SU-DHL-6 (cell line): ENCODE measurements at regions not wholly inside any gene's neighbourhood (a gene's known extent, or its start where the extent isn't known, plus 50 kb on each side); places are given as distances from the start of the nearest gene placed in this dataset.
"Not testable (repeated sequence)": the region's sequence is repeated elsewhere in the genome, so short reads cannot be mapped to it uniquely, and the experiment has no call there.

Experiments used
- H2AFZ ChIP-seq: fragments of 200-600 bp; sonication (generic); 2 replicates; pipeline ENCODE4 v1.6.1; 2014; ENCODE audit warnings: low read depth, mild to moderate bottlenecking, moderate library complexity, mixed read lengths, antibody characterized with exemption, low read length; ENCODE audit not compliant: severe bottlenecking
- H3F3A ChIP-seq: fragments of 200-600 bp; shearing (Covaris generic); 2 replicates; pipeline ENCODE4 v1.6.0; 2016; ENCODE audit warnings: antibody characterized with exemption, mild to moderate bottlenecking; ENCODE audit not compliant: insufficient read depth
- H3K27ac ChIP-seq: fragments of 200-600 bp; sonication (generic); 2 replicates; pipeline ENCODE4 v1.5.1; 2016; ENCODE audit warnings: low read depth, mild to moderate bottlenecking, low read length, moderate library complexity, mixed read lengths
- H3K27me3 ChIP-seq: fragments of 200-600 bp; sonication (generic), shearing (Covaris generic); 2 replicates; pipeline ENCODE4 v1.6.0; 2014; ENCODE audit warnings: mild to moderate bottlenecking, low read length
- H3K36me3 ChIP-seq: fragments of 200-600 bp; sonication (generic); 2 replicates; pipeline ENCODE4 v1.6.1; 2014; ENCODE audit warnings: mild to moderate bottlenecking, low read length, mixed read lengths
- H3K4me2 ChIP-seq: fragments of 300-600, 200-600 bp; shearing (Covaris generic), sonication (generic); 2 replicates; pipeline ENCODE4 v1.6.0; 2014; ENCODE audit warnings: low read length, low read depth, mild to moderate bottlenecking; ENCODE audit not compliant: poor library complexity, severe bottlenecking
- H3K4me3 ChIP-seq: fragments of 200-600 bp; sonication (generic); 2 replicates; pipeline ENCODE4 v1.5.1; 2014; ENCODE audit warnings: antibody characterized with exemption, low read length, mild to moderate bottlenecking, mixed read lengths; ENCODE audit not compliant: insufficient read depth, poor library complexity, severe bottlenecking
- H3K79me2 ChIP-seq: fragments of 200-600 bp; sonication (generic); 2 replicates; pipeline ENCODE4 v1.6.1; 2014; ENCODE audit warnings: mild to moderate bottlenecking, low read length, moderate library complexity; ENCODE audit not compliant: insufficient read depth
- H3K9ac ChIP-seq: fragments of 200-600 bp; sonication (generic); 2 replicates; pipeline ENCODE4 v1.7.0; 2014; ENCODE audit warnings: mild to moderate bottlenecking, low read length
- H3K9me2 ChIP-seq: fragments of 200-600 bp; sonication (generic); replicated peaks from 2 replicates; pipeline ENCODE4 v1.6.1; 2014; ENCODE audit warnings: low read length; ENCODE audit not compliant: insufficient read depth
- H3K9me3 ChIP-seq: fragments of 200-600 bp; sonication (generic); 2 replicates; pipeline ENCODE4 v1.6.1; 2014; ENCODE audit warnings: low read length, mixed read lengths; ENCODE audit not compliant: insufficient read depth
- H4K20me1 ChIP-seq: fragments of 200-600 bp; sonication (generic); 2 replicates; pipeline ENCODE4 v1.6.1; 2014; ENCODE audit warnings: low read depth, mild to moderate bottlenecking, antibody characterized with exemption, low read length, moderate library complexity, mixed read lengths
- EZH2phosphoT487 ChIP-seq: fragments of 200-600 bp; sonication (generic), shearing (Covaris generic); conservative IDR thresholded peaks from 2 replicates; pipeline ENCODE4 v1.6.1; 2018; ENCODE audit warnings: mild to moderate bottlenecking, antibody characterized with exemption, low read length, moderate library complexity, mixed read lengths
- TF ChIP-seq, protein P1 (sequence below): fragments of 200-600 bp; sonication (generic); IDR thresholded peaks from one replicate; pipeline ENCODE4 v1.5.1; 2017; ENCODE audit warnings: antibody characterized with exemption, mild to moderate bottlenecking, low read length, moderate library complexity; ENCODE audit not compliant: insufficient read depth, poor library complexity, severe bottlenecking

DNA sequence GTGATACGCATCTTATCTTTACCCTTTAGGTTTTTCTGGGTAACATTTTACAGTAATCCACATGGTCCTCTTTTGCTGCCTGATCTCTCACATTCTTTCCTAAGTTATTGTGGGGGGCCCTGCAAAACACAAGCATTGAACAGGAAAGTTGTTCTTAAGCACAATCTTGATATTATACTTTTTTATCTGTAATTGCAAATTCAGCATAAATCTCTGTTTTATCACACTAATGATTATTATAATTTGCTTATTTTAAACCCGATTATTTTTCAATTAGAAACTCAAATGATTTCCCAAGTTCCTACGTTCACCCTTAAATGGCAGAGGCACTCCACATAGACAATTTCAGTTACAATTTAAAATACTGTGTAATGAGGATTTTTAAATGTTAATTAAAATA is 386.0 kb upstream of the GYPC start:
- Histone ChIP-seq H3K27me3 (no peaks in the 10 kb centered on the region), H3K9ac (no peak overlapping the region), H3K79me2 (no peaks in the 10 kb centered on the region), H3K36me3 (no peaks in the 10 kb centered on the region), H3K9me3 (no peaks in the 10 kb centered on the region), H4K20me1 (no peaks in the 10 kb centered on the region), H2AFZ (no peak overlapping the region), H3K9me2 (no peaks in the 10 kb centered on the region), H3K27ac (no peak overlapping the region), H3K4me2 (no peak overlapping the region), H3K4me3 (no peak overlapping the region), H3F3A (no peaks in the 10 kb centered on the region)
- TF ChIP-seq, protein P1, sequence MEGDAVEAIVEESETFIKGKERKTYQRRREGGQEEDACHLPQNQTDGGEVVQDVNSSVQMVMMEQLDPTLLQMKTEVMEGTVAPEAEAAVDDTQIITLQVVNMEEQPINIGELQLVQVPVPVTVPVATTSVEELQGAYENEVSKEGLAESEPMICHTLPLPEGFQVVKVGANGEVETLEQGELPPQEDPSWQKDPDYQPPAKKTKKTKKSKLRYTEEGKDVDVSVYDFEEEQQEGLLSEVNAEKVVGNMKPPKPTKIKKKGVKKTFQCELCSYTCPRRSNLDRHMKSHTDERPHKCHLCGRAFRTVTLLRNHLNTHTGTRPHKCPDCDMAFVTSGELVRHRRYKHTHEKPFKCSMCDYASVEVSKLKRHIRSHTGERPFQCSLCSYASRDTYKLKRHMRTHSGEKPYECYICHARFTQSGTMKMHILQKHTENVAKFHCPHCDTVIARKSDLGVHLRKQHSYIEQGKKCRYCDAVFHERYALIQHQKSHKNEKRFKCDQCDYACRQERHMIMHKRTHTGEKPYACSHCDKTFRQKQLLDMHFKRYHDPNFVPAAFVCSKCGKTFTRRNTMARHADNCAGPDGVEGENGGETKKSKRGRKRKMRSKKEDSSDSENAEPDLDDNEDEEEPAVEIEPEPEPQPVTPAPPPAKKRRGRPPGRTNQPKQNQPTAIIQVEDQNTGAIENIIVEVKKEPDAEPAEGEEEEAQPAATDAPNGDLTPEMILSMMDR = no peak
- TF ChIP-seq EZH2phosphoT487 = no peak

DNA sequence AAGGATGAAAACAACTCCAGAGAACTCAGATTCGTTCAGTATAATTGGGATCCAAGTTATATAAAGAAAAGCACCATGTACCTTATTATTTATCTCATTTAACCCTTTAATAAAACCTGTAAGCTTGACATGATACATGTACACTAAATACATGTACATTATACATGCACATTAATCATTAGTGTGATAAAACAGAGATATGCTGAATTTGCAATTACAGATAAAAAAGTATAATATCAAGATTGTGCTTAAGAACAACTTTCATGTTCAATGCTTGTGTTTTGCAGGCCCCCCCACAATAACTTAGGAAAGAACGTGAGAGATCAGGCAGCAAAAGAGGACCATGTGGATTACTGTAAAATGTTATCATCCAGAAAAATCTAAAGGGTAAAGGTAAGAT is 385.4 kb upstream of the GYPC start:
- TF ChIP-seq, protein P1 = no peak
- TF ChIP-seq EZH2phosphoT487 = no peak
- H3K9me3 ChIP-seq = no peaks in the 10 kb centered on the region

DNA sequence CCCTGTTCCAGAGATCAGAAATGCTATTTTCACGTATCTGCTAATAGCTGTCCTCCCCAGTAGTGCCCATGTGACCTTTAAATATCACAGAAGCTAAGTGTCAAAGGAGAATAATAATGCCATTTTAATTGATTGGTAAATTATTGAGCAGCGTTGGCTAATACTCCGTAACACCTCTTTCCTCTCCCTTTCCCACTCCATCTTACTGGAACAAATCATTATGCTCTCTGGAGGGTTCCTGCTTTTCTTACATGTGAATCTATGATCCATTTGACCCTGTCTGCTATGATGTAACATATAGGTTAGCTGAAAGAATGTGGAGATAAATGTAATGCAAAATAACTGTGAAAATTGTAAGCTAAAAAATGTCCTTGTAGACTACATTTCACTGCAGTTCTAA is 383.6 kb upstream of the GYPC start:
- Histone ChIP-seq H3K79me2 (no peaks in the 10 kb centered on the region), H3K4me2 (no peak overlapping the region), H3K4me3 (no peak overlapping the region), H4K20me1 (no peaks in the 10 kb centered on the region), H3F3A (no peaks in the 10 kb centered on the region), H3K27me3 (no peaks in the 10 kb centered on the region), H2AFZ (no peak overlapping the region), H3K36me3 (no peaks in the 10 kb centered on the region), H3K9ac (no peak overlapping the region), H3K9me3 (no peaks in the 10 kb centered on the region), H3K9me2 (no peaks in the 10 kb centered on the region), H3K27ac (no peak overlapping the region)
- TF ChIP-seq EZH2phosphoT487 = no peak
- TF ChIP-seq, protein P1 = no peak

More for the DNA sequence above, 385.4 kb upstream of the GYPC start:
- Histone ChIP-seq H3K27ac (no peak overlapping the region), H3K36me3 (no peaks in the 10 kb centered on the region), H3K9me2 (no peaks in the 10 kb centered on the region), H3K9ac (no peak overlapping the region), H3F3A (no peaks in the 10 kb centered on the region), H4K20me1 (no peaks in the 10 kb centered on the region), H3K79me2 (no peaks in the 10 kb centered on the region), H3K4me3 (no peak overlapping the region), H3K27me3 (no peaks in the 10 kb centered on the region), H3K4me2 (no peak overlapping the region), H2AFZ (no peak overlapping the region)

DNA sequence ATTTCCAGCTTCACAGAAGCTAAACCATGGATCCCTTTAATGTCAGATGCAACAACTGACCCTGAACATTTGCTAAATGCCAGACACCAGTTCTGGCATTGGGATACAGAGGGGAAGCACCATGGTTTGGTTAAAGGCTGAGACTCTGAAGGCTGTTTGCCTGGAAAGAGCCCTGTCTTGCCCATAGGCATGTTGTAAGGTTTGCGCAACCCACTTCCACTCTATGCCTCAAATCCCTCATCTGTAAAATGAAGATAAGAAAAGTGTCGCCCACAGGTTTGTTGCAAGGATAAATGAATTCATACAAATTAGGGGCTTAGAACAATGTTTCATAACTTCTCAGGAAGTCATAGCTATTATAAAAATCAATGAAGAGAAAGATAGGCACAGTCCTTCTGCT is 380.9 kb upstream of the GYPC start:
- Histone ChIP-seq H3K9me2 (no peaks in the 10 kb centered on the region), H3K4me2 (no peak overlapping the region), H3K27ac (no peak overlapping the region), H2AFZ (no peak overlapping the region), H3K36me3 (no peaks in the 10 kb centered on the region), H3K79me2 (no peaks in the 10 kb centered on the region), H3K9me3 (no peaks in the 10 kb centered on the region), H4K20me1 (no peaks in the 10 kb centered on the region), H3K4me3 (no peak overlapping the region), H3K9ac (no peak overlapping the region), H3K27me3 (no peaks in the 10 kb centered on the region), H3F3A (no peaks in the 10 kb centered on the region)
- TF ChIP-seq EZH2phosphoT487 = no peak
- TF ChIP-seq, protein P1 = no peak

DNA sequence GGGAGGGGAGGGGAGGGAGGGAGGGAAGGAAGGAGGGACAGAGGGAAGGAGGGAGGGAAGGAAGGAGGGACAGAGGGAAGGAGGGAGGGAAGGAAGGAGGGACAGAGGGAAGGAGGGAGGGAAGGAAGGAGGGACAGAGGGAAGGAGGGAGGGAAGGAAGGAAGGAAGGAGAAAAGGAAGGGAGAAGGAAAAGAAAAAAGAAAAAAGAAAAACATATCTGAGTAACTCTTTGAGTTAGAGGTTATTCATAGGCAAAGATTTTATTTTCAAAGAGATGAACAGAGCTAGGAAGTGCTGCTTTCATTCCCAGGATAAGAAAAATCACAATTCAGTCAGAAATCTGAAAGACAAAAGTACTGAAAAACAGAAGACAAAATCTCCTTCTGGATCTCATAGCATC is 379.7 kb upstream of the GYPC start:
- H3K9me3 ChIP-seq, H4K20me1 ChIP-seq, H3K4me3 ChIP-seq, H3K36me3 ChIP-seq, H3K9ac ChIP-seq, H3K27ac ChIP-seq, H3K79me2 ChIP-seq, H3F3A ChIP-seq, H2AFZ ChIP-seq, H3K4me2 ChIP-seq, H3K27me3 ChIP-seq, H3K9me2 ChIP-seq: not testable (repeated sequence)
